ENCODE measurements at regions not wholly inside any gene's neighbourhood (a gene's known extent, or its start where the extent isn't known, plus 50 kb on each side); places are given as distances from the start of the nearest gene placed in this dataset.

DNA sequence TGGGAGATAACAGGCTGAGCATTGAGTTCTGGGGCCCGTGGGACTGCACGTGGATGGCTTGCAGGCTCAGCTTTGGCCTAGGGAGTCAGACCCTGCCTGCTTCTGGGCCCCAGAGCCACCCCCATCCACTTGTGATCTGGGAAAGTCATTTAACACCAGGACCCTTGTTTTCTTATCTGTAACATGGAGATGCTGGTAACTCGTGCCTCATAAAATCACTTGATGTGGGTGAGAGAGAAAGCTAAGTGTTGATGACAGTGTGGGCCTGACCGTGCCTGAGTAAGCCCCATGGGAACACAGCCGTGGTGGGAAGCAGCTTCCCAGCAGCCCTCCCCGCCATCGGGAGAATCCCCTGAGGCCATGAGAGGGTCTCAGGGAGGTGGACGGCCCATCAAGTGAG, 378.1 kb downstream of the GABRB3 start:
- TF ChIP-seq, protein P1, sequence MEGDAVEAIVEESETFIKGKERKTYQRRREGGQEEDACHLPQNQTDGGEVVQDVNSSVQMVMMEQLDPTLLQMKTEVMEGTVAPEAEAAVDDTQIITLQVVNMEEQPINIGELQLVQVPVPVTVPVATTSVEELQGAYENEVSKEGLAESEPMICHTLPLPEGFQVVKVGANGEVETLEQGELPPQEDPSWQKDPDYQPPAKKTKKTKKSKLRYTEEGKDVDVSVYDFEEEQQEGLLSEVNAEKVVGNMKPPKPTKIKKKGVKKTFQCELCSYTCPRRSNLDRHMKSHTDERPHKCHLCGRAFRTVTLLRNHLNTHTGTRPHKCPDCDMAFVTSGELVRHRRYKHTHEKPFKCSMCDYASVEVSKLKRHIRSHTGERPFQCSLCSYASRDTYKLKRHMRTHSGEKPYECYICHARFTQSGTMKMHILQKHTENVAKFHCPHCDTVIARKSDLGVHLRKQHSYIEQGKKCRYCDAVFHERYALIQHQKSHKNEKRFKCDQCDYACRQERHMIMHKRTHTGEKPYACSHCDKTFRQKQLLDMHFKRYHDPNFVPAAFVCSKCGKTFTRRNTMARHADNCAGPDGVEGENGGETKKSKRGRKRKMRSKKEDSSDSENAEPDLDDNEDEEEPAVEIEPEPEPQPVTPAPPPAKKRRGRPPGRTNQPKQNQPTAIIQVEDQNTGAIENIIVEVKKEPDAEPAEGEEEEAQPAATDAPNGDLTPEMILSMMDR (IDR thresholded peaks at IDR 0.05): no peak
- TF ChIP-seq, protein P2, sequence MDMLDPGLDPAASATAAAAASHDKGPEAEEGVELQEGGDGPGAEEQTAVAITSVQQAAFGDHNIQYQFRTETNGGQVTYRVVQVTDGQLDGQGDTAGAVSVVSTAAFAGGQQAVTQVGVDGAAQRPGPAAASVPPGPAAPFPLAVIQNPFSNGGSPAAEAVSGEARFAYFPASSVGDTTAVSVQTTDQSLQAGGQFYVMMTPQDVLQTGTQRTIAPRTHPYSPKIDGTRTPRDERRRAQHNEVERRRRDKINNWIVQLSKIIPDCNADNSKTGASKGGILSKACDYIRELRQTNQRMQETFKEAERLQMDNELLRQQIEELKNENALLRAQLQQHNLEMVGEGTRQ (IDR thresholded peaks at IDR 0.05): no peak
- TF ChIP-seq POLR2A (IDR thresholded peaks at IDR 0.05; ENCODE audit: low read length): no peak

All from A549 (cell line).